ENCODE measurements at regions not wholly inside any gene's neighbourhood (a gene's known extent, or its start where the extent isn't known, plus 50 kb on each side); places are given as distances from the start of the nearest gene placed in this dataset.

DNA sequence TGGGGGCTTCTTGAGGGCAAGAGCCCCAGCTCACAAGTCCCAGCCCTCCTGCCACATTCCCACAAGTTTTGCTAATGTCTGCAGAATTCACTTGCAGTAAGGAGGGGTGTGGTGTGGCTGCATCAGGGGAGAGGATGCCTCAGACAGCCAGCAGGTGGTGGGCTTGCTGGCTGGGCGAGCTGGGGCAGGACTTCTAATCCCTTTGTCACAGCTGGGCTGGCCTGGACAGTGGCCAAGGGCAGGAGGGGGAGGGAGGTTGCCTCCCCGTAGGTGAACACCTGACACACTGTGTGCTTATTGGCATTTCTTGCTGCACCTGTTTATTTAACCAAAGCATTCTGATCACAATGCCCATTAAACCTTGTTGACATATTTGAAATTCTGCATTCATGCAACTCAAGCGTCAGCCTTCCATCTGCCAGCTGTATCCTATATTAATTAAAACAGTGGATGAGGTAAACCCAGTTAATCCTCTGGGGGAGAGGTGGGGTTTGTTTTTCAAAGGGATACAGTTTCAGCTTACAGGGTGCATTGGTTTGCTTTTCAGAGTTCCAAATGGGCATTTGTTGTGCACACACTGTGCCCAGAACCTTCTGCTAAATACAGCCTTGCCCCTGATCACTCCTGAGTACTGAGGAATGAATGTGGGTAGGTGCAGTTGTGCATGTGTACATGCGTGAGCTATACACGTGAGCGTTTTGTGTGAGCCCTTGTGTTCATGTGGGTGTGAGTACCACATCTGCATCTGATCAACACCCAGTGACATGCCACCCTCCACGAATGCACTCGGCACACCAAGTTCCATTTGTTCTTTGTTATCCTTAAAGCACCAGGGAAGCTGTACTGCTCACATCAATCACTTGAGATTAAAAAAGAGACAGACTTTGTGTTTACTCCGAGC lies 268.7 kb downstream of the XXYLT1 start:
- no peak for TF ChIP-seq POLR2A (IDR thresholded peaks at IDR 0.05; ENCODE audit: low read depth, low read length)
- no peak for TF ChIP-seq POLR2AphosphoS5 (IDR thresholded peaks at IDR 0.05; ENCODE audit: low read depth, low read length)
- TF ChIP-seq TAF1 (IDR thresholded peaks at IDR 0.05; ENCODE audit: borderline replicate concordance, low read depth, low read length) = no peak
